ENCODE measurements at regions not wholly inside any gene's neighbourhood (a gene's known extent, or its start where the extent isn't known, plus 50 kb on each side); places are given as distances from the start of the nearest gene placed in this dataset.

- TF ChIP-seq POLR2A (IDR thresholded peaks at IDR 0.05) (no peak), CTCF (IDR thresholded peaks at IDR 0.05) (no peak)
These were observed 273.8 kb downstream of the SLITRK6 start for GRCh38 chr13:85525411-85525810.

All from upper lobe of left lung (tissue), 4 donors.